RWPE2 (cell line): ENCODE measurements at regions not wholly inside any gene's neighbourhood (a gene's known extent, or its start where the extent isn't known, plus 50 kb on each side); places are given as distances from the start of the nearest gene placed in this dataset.

Experiments
- ATAC-seq: fragments of 200-7000 bp; cut with Tn5 transposase; 3 replicates; pipeline ENCODE4 v1.9.1; 2021; ENCODE audit warnings: low read depth
- DNase-seq: peaks from one replicate; pipeline ENCODE4 v3.0.0-alpha.2; 2020; ENCODE audit warnings: low spot score
- H3K27ac ChIP-seq: fragments of 450-650 bp; 2 replicates; pipeline ENCODE4 v1.5.1; 2017; ENCODE audit warnings: mild to moderate bottlenecking; ENCODE audit not compliant: poor library complexity, severe bottlenecking
- H3K27me3 ChIP-seq: fragments of 250-450 bp; sonication (Bioruptor Pico); 2 replicates; pipeline ENCODE4 v1.5.1; 2021; ENCODE audit warnings: mild to moderate bottlenecking, moderate library complexity; ENCODE audit not compliant: insufficient read depth, poor library complexity, severe bottlenecking
- H3K36me3 ChIP-seq: fragments of 250-450 bp; sonication (Bioruptor Pico); 2 replicates; pipeline ENCODE4 v1.5.1; 2020; ENCODE audit warnings: low read depth, mild to moderate bottlenecking, moderate library complexity
- H3K4me1 ChIP-seq: fragments of 250-450 bp; sonication (Bioruptor Pico); 2 replicates; pipeline ENCODE4 v1.5.1; 2021; ENCODE audit warnings: mild to moderate bottlenecking, moderate library complexity; ENCODE audit not compliant: insufficient read depth, poor library complexity, severe bottlenecking
- H3K4me3 ChIP-seq: fragments of 250-450 bp; sonication (Bioruptor Pico); 2 replicates; pipeline ENCODE4 v1.5.1; 2021; ENCODE audit warnings: mild to moderate bottlenecking, moderate library complexity; ENCODE audit not compliant: severe bottlenecking
- H3K9me3 ChIP-seq: fragments of 250-450 bp; sonication (Bioruptor Pico); 2 replicates; pipeline ENCODE4 v1.5.1; 2021; ENCODE audit warnings: mild to moderate bottlenecking, moderate library complexity; ENCODE audit not compliant: severe bottlenecking
- CTCF ChIP-seq: fragments of 450-650 bp; IDR thresholded peaks from one replicate; pipeline ENCODE4 v1.5.1; 2017; ENCODE audit warnings: mild to moderate bottlenecking, moderate library complexity; ENCODE audit not compliant: poor library complexity, severe bottlenecking

GRCh38 chrX:104445591-104445990 is 120.4 kb upstream of the IL1RAPL2 start:
- H3K4me1 ChIP-seq = no peaks in the 10 kb centered on the region
- no peak overlapping the region for H3K27ac ChIP-seq
- DNase-seq (no peak), ATAC-seq (no peak)
- no peaks in the 10 kb centered on the region for H3K9me3 ChIP-seq
- no peak overlapping the region for H3K4me3 ChIP-seq
- no peak for TF ChIP-seq CTCF
- H3K36me3 ChIP-seq = no peaks in the 10 kb centered on the region
- no peaks in the 10 kb centered on the region for H3K27me3 ChIP-seq

- TF ChIP-seq CTCF = no peak
- Histone ChIP-seq H3K27ac (no peak overlapping the region), H3K27me3 (no peaks in the 10 kb centered on the region), H3K36me3 (no peaks in the 10 kb centered on the region), H3K9me3 (no peaks in the 10 kb centered on the region), H3K4me1 (peaks cover 27% of the 10 kb centered on the region), H3K4me3 (no peak overlapping the region)
- no peak for DNase-seq
- ATAC-seq = no peak
These were observed 130.8 kb upstream of the IL1RAPL2 start for GRCh38 chrX:104435249-104435648.

- no peaks in the 10 kb centered on the region for H3K36me3 ChIP-seq
- H3K4me1 ChIP-seq = peaks cover 33% of the 10 kb centered on the region
- no peak for TF ChIP-seq CTCF
- H3K27me3 ChIP-seq = no peaks in the 10 kb centered on the region
- no peaks in the 10 kb centered on the region for H3K9me3 ChIP-seq
- DNase-seq = no peak
- H3K27ac ChIP-seq = peak overlapping the region; percentile 56
- no peak overlapping the region for H3K4me3 ChIP-seq
- peak; percentile 69 for ATAC-seq
These were observed 133.7 kb upstream of the IL1RAPL2 start for GRCh38 chrX:104432321-104432720.

- H3K27me3 ChIP-seq = no peaks in the 10 kb centered on the region
- peaks cover 35% of the 10 kb centered on the region for H3K4me1 ChIP-seq
- no peaks in the 10 kb centered on the region for H3K9me3 ChIP-seq
- TF ChIP-seq CTCF = no peak
- H3K27ac ChIP-seq = peak overlapping the region; percentile 56
- H3K4me3 ChIP-seq = no peak overlapping the region
- no peaks in the 10 kb centered on the region for H3K36me3 ChIP-seq
- DNase-seq (no peak), ATAC-seq (peak; percentile 72)
These were observed 135.3 kb upstream of the IL1RAPL2 start for GRCh38 chrX:104430742-104431119.

- DNase-seq = no peak
- ATAC-seq = no peak
- no peak for TF ChIP-seq CTCF
- Histone ChIP-seq H3K9me3 (no peaks in the 10 kb centered on the region), H3K27me3 (no peaks in the 10 kb centered on the region), H3K4me1 (peaks cover 35% of the 10 kb centered on the region), H3K36me3 (no peaks in the 10 kb centered on the region), H3K27ac (peak overlapping the region; percentile 56), H3K4me3 (no peak overlapping the region)
These were observed 135.8 kb upstream of the IL1RAPL2 start for GRCh38 chrX:104430072-104430741.
